IPS-15b (cell line): ENCODE measurements at regions not wholly inside any gene's neighbourhood (a gene's known extent, or its start where the extent isn't known, plus 50 kb on each side); places are given as distances from the start of the nearest gene placed in this dataset.

Experiments used
- H3K27me3 ChIP-seq: one replicate; pipeline ENCODE4 v1.6.1; 2013; ENCODE audit warnings: low read length; ENCODE audit not compliant: control insufficient read depth, insufficient read depth
- H3K36me3 ChIP-seq: one replicate; pipeline ENCODE4 v1.6.1; 2013; ENCODE audit warnings: low read length; ENCODE audit not compliant: control insufficient read depth, insufficient read depth
- H3K4me1 ChIP-seq: one replicate; pipeline ENCODE4 v1.6.1; 2013; ENCODE audit warnings: mild to moderate bottlenecking, low read length; ENCODE audit not compliant: control insufficient read depth, insufficient read depth
- H3K4me3 ChIP-seq: one replicate; pipeline ENCODE4 v1.5.1; 2013; ENCODE audit warnings: low read depth, low read length
- H3K9ac ChIP-seq: one replicate; pipeline ENCODE4 v1.6.1; 2013; ENCODE audit warnings: low read depth, mild to moderate bottlenecking, low read length
- H3K9me3 ChIP-seq: one replicate; pipeline ENCODE4 v1.6.1; 2013; ENCODE audit warnings: mild to moderate bottlenecking, low read length; ENCODE audit not compliant: control insufficient read depth, insufficient read depth

DNA sequence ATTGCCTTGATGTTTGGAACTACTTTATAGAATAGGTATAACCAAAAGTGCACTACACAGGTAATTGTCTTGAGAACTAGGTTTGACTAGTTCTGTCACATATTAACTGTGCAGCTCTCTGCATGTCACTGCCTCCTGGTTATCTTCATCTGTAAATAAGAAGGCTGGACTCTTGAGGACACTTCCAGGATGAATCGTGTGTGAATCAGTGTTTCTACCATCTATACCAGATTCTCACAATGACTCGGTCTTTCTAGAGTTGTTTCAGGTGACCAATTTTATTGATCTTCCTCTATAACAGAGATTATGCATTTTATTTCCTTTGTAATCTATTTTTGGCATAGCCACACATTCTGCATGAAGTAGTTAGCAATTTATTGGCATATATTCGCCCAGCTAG lies 1181.0 kb upstream of the TENM4 start:
- H3K27me3 ChIP-seq: no peaks in the 10 kb centered on the region
- H3K9me3 ChIP-seq: no peaks in the 10 kb centered on the region
- no peak overlapping the region for H3K4me3 ChIP-seq
- H3K36me3 ChIP-seq: no peaks in the 10 kb centered on the region
- H3K9ac ChIP-seq: no peak overlapping the region
- peaks cover 3% of the 10 kb centered on the region for H3K4me1 ChIP-seq

DNA sequence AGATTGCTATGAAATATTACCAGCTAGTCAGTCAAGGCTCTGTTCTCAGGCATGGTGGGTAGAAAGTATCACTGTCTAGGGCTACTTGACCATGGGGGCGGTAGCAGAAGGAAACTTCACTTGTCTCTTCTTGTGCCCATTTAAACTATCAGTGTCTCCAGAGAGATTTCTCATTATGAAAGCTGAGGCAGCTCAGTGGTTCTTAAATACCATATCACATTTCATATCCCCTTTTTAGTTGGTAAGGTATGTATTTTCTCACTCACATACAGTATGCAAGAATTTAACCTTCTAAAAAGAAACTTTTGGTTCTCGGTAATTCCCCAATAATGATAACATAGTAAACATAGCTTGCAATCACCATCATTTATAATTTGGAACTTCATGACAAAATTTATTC lies 1180.0 kb upstream of the TENM4 start:
- H3K27me3 ChIP-seq: no peaks in the 10 kb centered on the region
- H3K4me1 ChIP-seq: peaks cover 3% of the 10 kb centered on the region
- H3K36me3 ChIP-seq: no peaks in the 10 kb centered on the region
- no peaks in the 10 kb centered on the region for H3K9me3 ChIP-seq
- H3K9ac ChIP-seq: no peak overlapping the region
- no peak overlapping the region for H3K4me3 ChIP-seq

DNA sequence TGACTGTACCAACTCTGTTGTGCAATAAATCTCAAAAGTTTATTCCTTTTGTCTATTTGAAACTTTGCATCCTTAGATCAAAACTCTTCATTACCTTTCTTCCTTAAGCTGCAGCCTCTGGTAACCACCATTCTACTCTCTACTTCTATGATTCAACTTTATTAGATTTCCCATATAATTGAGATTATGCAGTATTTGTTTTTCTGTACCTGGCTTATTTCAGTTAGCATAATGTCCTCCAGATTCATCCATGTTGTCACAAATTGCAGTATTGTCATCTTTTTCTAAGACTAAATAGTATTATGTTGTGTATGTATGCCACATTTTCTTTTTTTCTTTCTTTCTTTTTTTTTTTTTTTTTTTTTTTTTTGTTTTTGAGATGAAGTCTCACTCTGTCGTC lies 1176.3 kb upstream of the TENM4 start:
- no peak overlapping the region for H3K4me3 ChIP-seq
- H3K27me3 ChIP-seq: no peaks in the 10 kb centered on the region
- H3K4me1 ChIP-seq: no peaks in the 10 kb centered on the region
- no peaks in the 10 kb centered on the region for H3K9me3 ChIP-seq
- no peak overlapping the region for H3K9ac ChIP-seq
- no peaks in the 10 kb centered on the region for H3K36me3 ChIP-seq

DNA sequence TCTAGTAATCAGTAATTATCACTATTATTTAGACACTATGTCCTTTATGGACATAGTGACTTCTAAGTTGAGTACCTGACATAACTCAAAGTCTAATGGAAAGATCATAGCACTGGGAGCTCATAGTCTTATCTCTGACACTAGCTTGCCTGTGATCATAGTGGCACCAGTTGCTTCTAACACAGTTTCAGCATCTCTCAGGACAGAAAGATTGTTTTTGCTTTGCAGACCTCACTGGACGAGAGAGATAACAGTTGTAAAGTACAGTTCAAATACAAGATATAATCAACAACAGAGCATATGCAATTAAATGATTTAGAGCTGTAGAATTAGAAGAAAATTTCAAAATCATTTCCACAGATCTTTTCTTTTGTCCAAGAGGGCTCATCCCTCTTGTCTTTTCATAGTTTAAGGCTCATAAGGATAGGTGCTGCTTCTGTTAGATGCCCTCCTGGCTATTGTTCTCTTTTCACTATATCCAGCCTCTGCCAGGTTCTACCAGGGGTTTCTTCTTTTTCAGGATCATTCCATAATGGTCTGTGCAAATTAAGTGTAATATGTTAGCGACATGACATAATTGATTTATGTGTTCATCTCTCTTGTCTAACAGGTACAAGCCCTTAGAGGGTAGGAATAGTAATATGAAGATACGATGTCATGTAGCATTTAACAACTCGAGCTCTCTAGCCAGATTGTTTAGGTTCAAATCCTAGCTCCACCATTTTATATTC lies 1175.4 kb upstream of the TENM4 start:
- Histone ChIP-seq H3K27me3 (no peaks in the 10 kb centered on the region), H3K9me3 (no peaks in the 10 kb centered on the region), H3K4me3 (no peak overlapping the region), H3K4me1 (no peaks in the 10 kb centered on the region), H3K36me3 (no peaks in the 10 kb centered on the region), H3K9ac (no peak overlapping the region)

DNA sequence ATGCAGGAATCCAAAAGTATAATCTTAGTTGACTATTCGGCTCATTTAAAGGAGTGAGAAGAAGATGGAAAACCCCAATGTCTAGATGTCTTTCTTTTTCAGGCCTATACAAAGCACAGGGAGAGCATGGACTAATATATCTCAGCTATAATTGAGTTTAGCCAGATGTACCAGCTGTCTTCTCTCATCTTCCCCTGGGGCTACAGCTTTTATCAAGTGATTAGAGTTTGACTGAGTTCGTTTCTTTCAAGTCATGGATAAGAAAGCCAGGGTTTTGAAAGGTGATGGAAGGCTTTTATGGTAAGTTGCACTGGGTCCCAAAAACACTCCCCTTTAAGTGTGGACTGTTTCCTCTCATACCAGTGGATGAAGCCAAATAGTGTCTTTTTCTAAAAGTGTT lies 1172.8 kb upstream of the TENM4 start:
- no peak overlapping the region for H3K4me3 ChIP-seq
- H3K9me3 ChIP-seq: no peaks in the 10 kb centered on the region
- no peaks in the 10 kb centered on the region for H3K4me1 ChIP-seq
- H3K36me3 ChIP-seq: no peaks in the 10 kb centered on the region
- no peak overlapping the region for H3K9ac ChIP-seq
- no peaks in the 10 kb centered on the region for H3K27me3 ChIP-seq

DNA sequence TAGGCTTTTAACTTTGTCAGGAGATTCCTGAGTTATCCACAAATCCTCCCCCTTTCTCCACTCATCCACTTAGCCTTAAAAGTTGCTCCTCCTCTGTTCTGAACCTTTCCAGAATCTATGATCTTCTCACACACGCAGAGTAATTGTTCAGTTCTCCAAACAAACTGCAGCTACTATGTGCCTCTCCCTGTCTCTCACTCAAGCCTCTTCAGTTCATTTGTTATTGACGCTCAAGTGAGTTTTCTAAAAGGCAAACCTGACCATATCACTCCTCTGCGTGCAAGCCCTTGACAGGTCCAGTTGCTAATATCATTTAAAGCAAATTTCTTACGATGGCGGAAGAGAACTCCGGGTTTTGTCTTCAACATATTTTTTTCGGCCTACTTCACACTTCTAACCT lies 1169.7 kb upstream of the TENM4 start:
- no peaks in the 10 kb centered on the region for H3K27me3 ChIP-seq
- H3K9ac ChIP-seq: no peak overlapping the region
- H3K4me1 ChIP-seq: no peaks in the 10 kb centered on the region
- no peak overlapping the region for H3K4me3 ChIP-seq
- H3K9me3 ChIP-seq: no peaks in the 10 kb centered on the region
- no peaks in the 10 kb centered on the region for H3K36me3 ChIP-seq

DNA sequence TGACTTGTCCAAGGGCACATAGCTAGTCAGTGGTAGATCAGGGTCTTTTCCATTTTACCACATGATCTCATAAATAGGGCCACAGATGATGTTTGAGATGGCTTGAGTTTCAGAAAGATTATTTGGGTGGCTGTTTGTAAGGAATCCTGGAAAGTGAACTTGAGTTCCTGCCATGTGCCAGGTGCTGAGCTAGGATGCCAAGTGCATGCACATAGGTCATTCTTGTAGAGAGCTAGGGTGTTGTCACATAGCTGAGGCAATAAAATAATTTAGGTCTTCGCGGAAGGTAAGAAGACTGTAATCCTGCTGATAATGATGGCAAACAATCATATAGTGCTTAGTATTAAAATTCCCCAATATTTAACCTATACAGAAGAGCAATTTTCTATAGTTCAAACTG lies 1162.6 kb upstream of the TENM4 start:
- H3K9ac ChIP-seq: no peak overlapping the region
- no peaks in the 10 kb centered on the region for H3K36me3 ChIP-seq
- H3K4me1 ChIP-seq: no peaks in the 10 kb centered on the region
- H3K4me3 ChIP-seq: no peak overlapping the region
- H3K27me3 ChIP-seq: no peaks in the 10 kb centered on the region
- no peaks in the 10 kb centered on the region for H3K9me3 ChIP-seq

DNA sequence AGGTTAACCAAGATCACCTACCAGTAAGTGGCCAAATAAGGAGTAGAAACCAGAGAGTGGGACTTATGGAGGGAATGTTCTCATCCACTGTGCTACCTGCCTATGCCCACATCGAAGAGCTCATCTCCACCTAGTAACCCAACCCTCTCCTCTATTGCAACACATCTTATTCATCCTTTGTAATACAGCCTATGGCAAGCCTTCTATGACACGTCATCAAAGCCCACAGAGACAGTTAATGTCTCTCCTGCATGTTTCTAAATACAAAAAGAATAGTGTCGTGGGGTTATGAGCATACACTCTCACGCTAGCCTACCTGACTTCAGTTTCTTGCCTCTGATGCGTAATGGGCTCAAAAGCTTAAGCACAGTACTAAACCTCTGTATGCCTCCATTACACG lies 1158.1 kb upstream of the TENM4 start:
- H3K4me3 ChIP-seq: no peak overlapping the region
- H3K36me3 ChIP-seq: no peaks in the 10 kb centered on the region
- H3K27me3 ChIP-seq: no peaks in the 10 kb centered on the region
- no peaks in the 10 kb centered on the region for H3K9me3 ChIP-seq
- no peak overlapping the region for H3K9ac ChIP-seq
- H3K4me1 ChIP-seq: no peaks in the 10 kb centered on the region

DNA sequence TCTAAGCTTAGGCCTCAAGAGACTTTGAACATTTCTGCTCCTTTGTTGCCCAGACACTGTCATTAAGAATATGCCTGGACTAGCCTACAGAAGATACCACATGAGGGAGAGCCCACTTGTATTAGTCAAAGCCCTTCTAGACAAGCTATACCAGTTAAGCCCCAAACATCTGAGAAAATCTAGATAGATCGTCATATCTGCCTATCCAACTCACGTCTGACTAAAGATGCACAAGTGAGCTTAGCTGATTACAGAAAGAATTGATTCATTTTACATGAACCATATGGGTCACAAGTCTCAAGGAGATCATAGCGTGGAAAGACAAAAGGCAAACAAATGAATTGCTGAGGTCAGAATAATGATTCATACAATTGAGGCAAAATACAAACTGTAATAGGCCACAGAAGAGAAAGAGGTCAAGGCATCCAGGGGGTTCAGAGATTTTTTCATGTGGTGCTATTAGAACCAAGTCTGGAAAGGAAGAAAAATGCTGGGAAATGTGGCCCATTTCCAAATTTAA lies 1155.5 kb upstream of the TENM4 start:
- H3K9me3 ChIP-seq: no peaks in the 10 kb centered on the region
- H3K4me1 ChIP-seq: no peaks in the 10 kb centered on the region
- no peaks in the 10 kb centered on the region for H3K36me3 ChIP-seq
- H3K9ac ChIP-seq: no peak overlapping the region
- no peak overlapping the region for H3K4me3 ChIP-seq
- no peaks in the 10 kb centered on the region for H3K27me3 ChIP-seq

DNA sequence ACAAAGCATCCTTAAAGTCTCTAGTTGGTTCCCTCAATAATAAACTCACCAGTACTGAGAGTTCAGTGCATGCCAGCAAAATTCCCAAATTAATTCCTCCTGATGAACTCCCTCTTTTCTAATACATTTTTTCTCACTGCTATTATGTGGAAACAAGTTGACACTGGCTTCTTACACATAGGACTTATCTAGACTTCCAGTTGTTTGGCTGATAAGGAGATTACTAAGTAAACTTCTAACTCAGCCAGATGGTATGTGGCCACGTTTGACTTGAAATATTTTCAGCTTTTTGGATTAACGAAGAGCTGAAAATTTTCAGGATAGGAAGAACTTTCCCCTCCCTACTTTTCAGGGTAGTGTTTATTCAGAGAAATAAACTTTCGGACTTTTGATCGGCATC lies 1154.2 kb upstream of the TENM4 start:
- no peaks in the 10 kb centered on the region for H3K27me3 ChIP-seq
- no peak overlapping the region for H3K4me3 ChIP-seq

DNA sequence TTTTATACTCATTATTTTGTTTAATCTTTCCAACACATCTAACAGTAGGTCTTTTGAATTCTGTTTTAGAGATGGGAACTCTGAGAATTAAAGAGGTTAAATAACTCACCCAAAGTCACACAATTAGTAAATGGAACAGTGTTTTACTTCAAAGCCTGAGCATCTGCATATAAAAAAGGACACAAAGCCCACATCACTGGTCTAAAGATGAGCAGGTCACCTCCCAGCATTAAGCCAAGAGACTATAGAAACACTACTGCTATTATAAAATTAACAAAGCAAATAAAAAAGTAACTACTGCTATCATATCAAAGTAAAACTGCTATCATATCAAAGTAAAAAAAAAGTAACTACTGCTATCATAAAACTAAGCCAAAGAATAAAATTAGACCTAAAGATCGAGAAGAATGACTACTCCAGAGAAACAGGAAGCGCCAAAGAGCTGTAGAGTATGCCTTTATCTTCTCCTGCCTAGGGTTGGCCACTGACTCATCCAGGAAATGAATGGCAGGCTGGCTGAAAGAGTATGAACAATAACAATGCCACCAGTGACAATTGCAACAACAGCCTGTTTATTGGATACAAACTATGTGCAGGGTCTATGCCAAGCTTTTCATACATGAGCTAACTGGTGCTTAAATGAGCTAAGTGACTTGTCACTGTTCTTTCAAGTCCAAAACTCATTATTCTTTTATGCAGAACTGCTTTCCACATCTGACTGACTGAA lies 1153.0 kb upstream of the TENM4 start:
- H3K9ac ChIP-seq: no peak overlapping the region
- H3K36me3 ChIP-seq: no peaks in the 10 kb centered on the region
- no peaks in the 10 kb centered on the region for H3K4me1 ChIP-seq
- no peaks in the 10 kb centered on the region for H3K9me3 ChIP-seq
- no peaks in the 10 kb centered on the region for H3K27me3 ChIP-seq
- no peak overlapping the region for H3K4me3 ChIP-seq

More for the DNA sequence above, 1154.2 kb upstream of the TENM4 start:
- Histone ChIP-seq H3K9ac (no peak overlapping the region), H3K36me3 (no peaks in the 10 kb centered on the region), H3K9me3 (no peaks in the 10 kb centered on the region), H3K4me1 (no peaks in the 10 kb centered on the region)

DNA sequence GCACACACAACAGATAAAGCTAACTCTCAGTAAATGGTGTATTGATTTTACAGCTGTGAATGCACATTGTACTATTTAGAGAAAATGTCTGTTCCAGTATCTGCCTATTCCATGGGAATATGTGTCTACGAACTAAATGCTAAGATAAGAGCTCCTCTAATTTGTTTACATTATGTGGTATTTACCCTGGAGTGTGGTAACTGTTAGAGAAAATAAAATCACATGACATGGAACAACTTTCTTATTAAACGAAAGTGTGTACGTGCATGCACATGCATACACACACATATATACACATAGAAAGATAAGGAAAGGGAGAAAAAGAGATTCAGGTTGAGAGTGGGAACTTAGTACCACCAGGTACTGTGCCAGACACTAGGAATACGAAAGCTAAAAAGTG lies 1151.7 kb upstream of the TENM4 start:
- Histone ChIP-seq H3K36me3 (no peaks in the 10 kb centered on the region), H3K9ac (no peak overlapping the region), H3K9me3 (no peaks in the 10 kb centered on the region), H3K27me3 (no peaks in the 10 kb centered on the region), H3K4me1 (no peaks in the 10 kb centered on the region), H3K4me3 (no peak overlapping the region)
